Endothelial cell of umbilical vein (primary cell): ENCODE measurements at regions not wholly inside any gene's neighbourhood (a gene's known extent, or its start where the extent isn't known, plus 50 kb on each side); places are given as distances from the start of the nearest gene placed in this dataset.

ENCODE experiments used
- EZH2 ChIP-seq: IDR thresholded peaks from 2 replicates; pipeline ENCODE4 v1.6.1; 2012; ENCODE audit warnings: borderline replicate concordance, low read depth, mild to moderate bottlenecking, moderate library complexity, low read length, inconsistent platforms; ENCODE audit not compliant: severe bottlenecking
- FOS ChIP-seq: IDR thresholded peaks from 2 replicates; pipeline ENCODE4 v1.6.1; 2011; ENCODE audit warnings: mild to moderate bottlenecking, low read length, moderate library complexity, borderline replicate concordance; ENCODE audit not compliant: insufficient read depth
- GATA2 ChIP-seq: IDR thresholded peaks from 2 replicates; pipeline ENCODE4 v1.7.0; 2011; ENCODE audit warnings: low read depth, mild to moderate bottlenecking, moderate library complexity, mixed read lengths, low read length; ENCODE audit not compliant: insufficient read length, insufficient read depth
- JUN ChIP-seq: IDR thresholded peaks from 2 replicates; pipeline ENCODE4 v1.6.1; 2011; ENCODE audit warnings: borderline replicate concordance, low read depth; ENCODE audit not compliant: insufficient read length, insufficient read depth
- MAX ChIP-seq: IDR thresholded peaks from 2 replicates; pipeline ENCODE4 v1.6.1; 2011; ENCODE audit not compliant: insufficient read depth, insufficient read length
- MYC ChIP-seq: IDR thresholded peaks from one replicate; pipeline ENCODE4 v1.6.1; 2011; ENCODE audit warnings: mild to moderate bottlenecking, low read depth, low read length
- POLR2A ChIP-seq: IDR thresholded peaks from 2 replicates; pipeline ENCODE4 v1.6.1; 2012; ENCODE audit warnings: low read depth, mild to moderate bottlenecking, control low read depth, low read length
- POLR2AphosphoS5 ChIP-seq: IDR thresholded peaks from 2 replicates; pipeline ENCODE4 v1.6.1; 2012; ENCODE audit warnings: low read depth, mild to moderate bottlenecking, control low read depth, low read length, moderate library complexity; ENCODE audit not compliant: insufficient read depth
- TF ChIP-seq, protein P1 (sequence below), 2 donors: IDR thresholded peaks; 1 replicate in 1 of 2; 2 replicates in 1 of 2; pipeline ENCODE4 v1.5.1; 2011; ENCODE audit warnings: low read length in 2 of 2, mild to moderate bottlenecking in 2 of 2, moderate library complexity in 2 of 2, control low read depth in 1 of 2, inconsistent platforms in 1 of 2, low read depth in 1 of 2; ENCODE audit not compliant: insufficient read depth in 1 of 2; ENCODE audit errors: extremely low read depth in 1 of 2

- TF ChIP-seq, protein P1, sequence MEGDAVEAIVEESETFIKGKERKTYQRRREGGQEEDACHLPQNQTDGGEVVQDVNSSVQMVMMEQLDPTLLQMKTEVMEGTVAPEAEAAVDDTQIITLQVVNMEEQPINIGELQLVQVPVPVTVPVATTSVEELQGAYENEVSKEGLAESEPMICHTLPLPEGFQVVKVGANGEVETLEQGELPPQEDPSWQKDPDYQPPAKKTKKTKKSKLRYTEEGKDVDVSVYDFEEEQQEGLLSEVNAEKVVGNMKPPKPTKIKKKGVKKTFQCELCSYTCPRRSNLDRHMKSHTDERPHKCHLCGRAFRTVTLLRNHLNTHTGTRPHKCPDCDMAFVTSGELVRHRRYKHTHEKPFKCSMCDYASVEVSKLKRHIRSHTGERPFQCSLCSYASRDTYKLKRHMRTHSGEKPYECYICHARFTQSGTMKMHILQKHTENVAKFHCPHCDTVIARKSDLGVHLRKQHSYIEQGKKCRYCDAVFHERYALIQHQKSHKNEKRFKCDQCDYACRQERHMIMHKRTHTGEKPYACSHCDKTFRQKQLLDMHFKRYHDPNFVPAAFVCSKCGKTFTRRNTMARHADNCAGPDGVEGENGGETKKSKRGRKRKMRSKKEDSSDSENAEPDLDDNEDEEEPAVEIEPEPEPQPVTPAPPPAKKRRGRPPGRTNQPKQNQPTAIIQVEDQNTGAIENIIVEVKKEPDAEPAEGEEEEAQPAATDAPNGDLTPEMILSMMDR (IDR thresholded peaks at IDR 0.05; ENCODE audit: extremely low read depth in 1 of 2, insufficient read depth in 1 of 2, low read depth in 1 of 2, low read length in 2 of 2): no peak
- TF ChIP-seq POLR2A (no peak), POLR2AphosphoS5 (no peak), EZH2 (no peak), MYC (no peak), FOS (no peak), MAX (no peak), JUN (no peak), GATA2 (no peak)
Observed at GRCh38 chr4:10253765-10254164, 137.2 kb upstream of the WDR1 start.
